HepG2 (cell line): ENCODE measurements at regions not wholly inside any gene's neighbourhood (a gene's known extent, or its start where the extent isn't known, plus 50 kb on each side); places are given as distances from the start of the nearest gene placed in this dataset.

Source experiments
- ATAC-seq: fragments of 200-7000 bp; cut with Tn5 transposase; 3 replicates; pipeline ENCODE4 v1.9.1; 2020; ENCODE audit warnings: mild to moderate bottlenecking, moderate library complexity
- BruUV-seq: library from RNA; stranded (reverse); fragments of 400-500 nt; replicated peaks from 2 replicates; lab custom pipeline; 2021; lab: Mats Ljungman, UMichigan
- CTCF ChIA-PET: fragments of 300-600 bp; formaldehyde crosslinking; extraction: SDS; loops from one replicate; lab custom pipeline; 2021; ENCODE audit warnings: low total read pairs, inconsistent platforms, low intra/inter-chr PET ratio; lab: Yijun Ruan, JAX
- POLR2A ChIA-PET: fragments of 350-600 bp; sonication (Branson Sonifier 250); formaldehyde crosslinking; loops from one replicate; lab custom pipeline; 2020; ENCODE audit warnings: antibody characterized with exemption, inconsistent platforms; lab: Yijun Ruan, JAX
- DNase-seq: peaks from one replicate; pipeline ENCODE4 v3.0.0-alpha.2; 2015; ENCODE audit warnings: low spot score
- FAIRE-seq: peaks from 3 replicates; lab custom pipeline; 2011; peaks lifted over from hg19 to GRCh38; lab: Jason Lieb, UNC
- H2AFZ ChIP-seq: one replicate; pipeline ENCODE4 v1.6.1; 2011; ENCODE audit warnings: low read length, inconsistent platforms
- H3K27ac ChIP-seq: fragments of 300-600 bp; 3 replicates; pipeline ENCODE4 v1.8.0; 2011; ENCODE audit warnings: mixed run types, mild to moderate bottlenecking, mixed read lengths, low read length, inconsistent platforms; ENCODE audit not compliant: insufficient read depth; ENCODE audit errors: extremely low read length
- H3K27me3 ChIP-seq, 2 experiments: fragments of 200-600 bp in 1 of 2; 2 replicates in 1 of 2; 3 replicates in 1 of 2; pipeline versions ENCODE4 v1.6.0 to v1.8.0; 2011; ENCODE audit warnings: low read length in 2 of 2, mild to moderate bottlenecking in 2 of 2, moderate library complexity in 2 of 2, inconsistent platforms in 1 of 2; ENCODE audit not compliant: insufficient read depth in 2 of 2, control insufficient read depth in 1 of 2
- H3K36me3 ChIP-seq, 2 experiments: fragments of 200-600 bp in 1 of 2; replicated peaks in 1 of 2; 2 replicates in 1 of 2; 3 replicates in 1 of 2; pipeline versions ENCODE4 v1.5.1 to v1.8.0; 2011; ENCODE audit warnings: low read length in 2 of 2, inconsistent platforms in 1 of 2; ENCODE audit not compliant: insufficient read depth in 2 of 2, control insufficient read depth in 1 of 2
- H3K4me1 ChIP-seq: 2 replicates; pipeline ENCODE4 v1.5.1; 2012; ENCODE audit warnings: low read length, inconsistent platforms; ENCODE audit not compliant: insufficient read depth
- H3K4me2 ChIP-seq: 2 replicates; pipeline ENCODE4 v1.6.0; 2011; ENCODE audit warnings: low read depth, low read length, inconsistent platforms
- H3K4me3 ChIP-seq, 3 experiments: fragments of 200-600 bp in 1 of 3; sonication (generic), shearing (Covaris generic) in 1 of 3; replicated peaks in 1 of 3; 2 replicates each; pipeline ENCODE4 v1.5.1; 2011 to 2016; ENCODE audit warnings: low read length in 3 of 3, inconsistent platforms in 2 of 3, low read depth in 2 of 3, mild to moderate bottlenecking in 2 of 3, control low read depth in 1 of 3, mixed read lengths in 1 of 3; ENCODE audit not compliant: insufficient read depth in 1 of 3
- H3K79me2 ChIP-seq: one replicate; pipeline ENCODE4 v1.6.1; 2011; ENCODE audit warnings: low read length, inconsistent platforms; ENCODE audit not compliant: insufficient read depth
- H3K9ac ChIP-seq: 2 replicates; pipeline ENCODE4 v1.6.0; 2011; ENCODE audit warnings: mild to moderate bottlenecking, low read depth, low read length, inconsistent platforms; ENCODE audit not compliant: insufficient read depth
- H3K9me3 ChIP-seq: 2 replicates; pipeline ENCODE4 v1.5.1; 2012; ENCODE audit warnings: mild to moderate bottlenecking, low read length
- H4K20me1 ChIP-seq: 2 replicates; pipeline ENCODE4 v1.6.0; 2011; ENCODE audit warnings: inconsistent platforms, mild to moderate bottlenecking, low read length, moderate library complexity; ENCODE audit not compliant: insufficient read depth
- CENPT ChIP-seq: sonication (generic); formaldehyde crosslinking; IDR thresholded peaks from 2 replicates; pipeline ENCODE4 v1.8.0; 2022; ENCODE audit warnings: low read depth, mild to moderate bottlenecking, moderate library complexity, missing genetic modification reagents
- EED ChIP-seq: sonication (generic); formaldehyde crosslinking; IDR thresholded peaks from 2 replicates; pipeline ENCODE4 v1.5.0; 2020; ENCODE audit warnings: mild to moderate bottlenecking, missing genetic modification reagents
- ISL2 ChIP-seq: sonication (generic); formaldehyde crosslinking; IDR thresholded peaks from 2 replicates; pipeline ENCODE4 v1.5.0; 2020; ENCODE audit warnings: missing genetic modification reagents
- NFE2L1 ChIP-seq: sonication (generic); formaldehyde crosslinking; IDR thresholded peaks from 2 replicates; pipeline ENCODE4 v1.4.0; 2020; ENCODE audit warnings: missing genetic modification reagents, mild to moderate bottlenecking, borderline replicate concordance
- RERE ChIP-seq: IDR thresholded peaks from 2 replicates; pipeline ENCODE4 v1.6.1; 2016; ENCODE audit warnings: low read depth, missing genetic modification reagents, missing compliant biosample characterization
- RFX1 ChIP-seq: fragments of 450-650 bp; IDR thresholded peaks from 2 replicates; pipeline ENCODE4 v1.6.1; 2017
- RFX5 ChIP-seq: IDR thresholded peaks from 2 replicates; pipeline ENCODE4 v1.6.1; 2011; ENCODE audit warnings: low read depth, low read length, improper control_type of control experiment
- ZBTB1 ChIP-seq: sonication (generic); formaldehyde crosslinking; IDR thresholded peaks from 2 replicates; pipeline ENCODE4 v1.4.0; 2020; ENCODE audit warnings: missing genetic modification reagents, borderline replicate concordance
- ZNF138 ChIP-seq: sonication (generic); formaldehyde crosslinking; IDR thresholded peaks from 2 replicates; pipeline ENCODE4 v1.5.0; 2020; ENCODE audit warnings: mild to moderate bottlenecking, low read depth, missing genetic modification reagents
- ZNF460 ChIP-seq: sonication (generic); formaldehyde crosslinking; IDR thresholded peaks from 2 replicates; pipeline ENCODE4 v1.5.1; 2020; ENCODE audit warnings: missing genetic modification reagents, mild to moderate bottlenecking, borderline replicate concordance
- ZSCAN29 ChIP-seq: sonication (generic); formaldehyde crosslinking; conservative IDR thresholded peaks from 2 replicates; pipeline ENCODE4 v1.4.0; 2020; ENCODE audit warnings: mild to moderate bottlenecking, missing genetic modification reagents
- WGBS: methylation state at CpG from one replicate; pipeline ENCODE4 v1.1.6; 2017; ENCODE audit warnings: low lambda C conversion rate; 5-methylcytosine and 5-hydroxymethylcytosine counted together
- in situ Hi-C: cut with HindIII; loops from 2 replicates; pipeline ENCODE4 v1.10.0; 2017; ENCODE audit warnings: low pct_unique_long_range_greater_than_20kb; ENCODE audit not compliant: extremely low pct_ligation_motif_present
- intact Hi-C: fragments of 100-400 bp; cut with micrococcal nuclease; formaldehyde crosslinking; loops from one replicate; pipeline ENCODE4 v1.10.0; 2022; ENCODE audit not compliant: unreplicated experiment
- TF ChIP-seq, protein P1 (sequence below): sonication (generic); formaldehyde crosslinking; IDR thresholded peaks from 2 replicates; pipeline ENCODE4 v1.5.1; 2020; ENCODE audit warnings: missing genetic modification reagents, mild to moderate bottlenecking, borderline replicate concordance
- TF ChIP-seq, protein P2 (sequence below): sonication (generic); formaldehyde crosslinking; IDR thresholded peaks from 2 replicates; pipeline ENCODE4 v1.5.1; 2020; ENCODE audit warnings: mild to moderate bottlenecking, moderate library complexity, missing genetic modification reagents

DNA sequence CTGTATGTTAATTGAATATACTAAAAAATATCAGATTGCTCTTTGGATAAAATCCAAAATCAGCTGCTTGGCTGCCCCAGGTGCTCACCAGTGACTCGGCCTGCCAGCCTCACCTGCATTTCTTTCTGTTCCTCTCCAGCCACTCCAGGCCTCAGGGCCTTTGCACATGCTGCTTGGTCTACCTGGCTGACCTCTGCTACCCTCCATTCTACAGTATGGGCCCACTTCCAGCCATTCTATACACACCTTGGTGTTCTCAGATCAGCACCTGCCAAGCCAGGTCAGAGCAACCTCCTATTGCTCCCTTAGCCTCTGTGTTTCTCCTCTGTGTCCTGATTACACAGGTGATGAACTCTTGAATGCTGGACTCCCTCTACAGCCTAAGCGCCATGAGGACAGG is 106.6 kb upstream of the TWIST2 start:
- in situ Hi-C loops, result no loop called here
- ChIA-PET CTCF (no interaction called here), POLR2A (no interaction called here)
- Histone ChIP-seq H3K4me3 (no peak overlapping the region), H3K27ac (no peak overlapping the region), H3K4me2 (no peak overlapping the region), H3K79me2 (no peaks in the 10 kb centered on the region), H3K36me3 (no peaks in the 10 kb centered on the region), H2AFZ (no peak overlapping the region), H3K4me1 (no peaks in the 10 kb centered on the region), H3K27me3 (peaks cover 0 to 46% of the 10 kb centered on the region in 2 experiments; a peak in 4 of 5 replicates), H4K20me1 (no peaks in the 10 kb centered on the region), H3K9ac (no peak overlapping the region), H3K9me3 (no peaks in the 10 kb centered on the region)
- no peak for FAIRE-seq
- 6% methylated on average over 2 of the region's 2 CpGs for WGBS
- ATAC-seq, result no peak
- no peak for DNase-seq
- no TSS peak for BruUV-seq
- intact Hi-C loops, result no loop called here
- TF ChIP-seq ZNF460 (CRISPR knock-in tag) (no peak), NFE2L1 (no peak), ZNF138 (CRISPR knock-in tag) (no peak), RFX5 (no peak), ZBTB1 (CRISPR knock-in tag) (no peak), EED (CRISPR knock-in tag) (no peak), RFX1 (no peak), CENPT (CRISPR knock-in tag) (no peak), ZSCAN29 (no peak), ISL2 (no peak), RERE (no peak)
- TF ChIP-seq, protein P1, sequence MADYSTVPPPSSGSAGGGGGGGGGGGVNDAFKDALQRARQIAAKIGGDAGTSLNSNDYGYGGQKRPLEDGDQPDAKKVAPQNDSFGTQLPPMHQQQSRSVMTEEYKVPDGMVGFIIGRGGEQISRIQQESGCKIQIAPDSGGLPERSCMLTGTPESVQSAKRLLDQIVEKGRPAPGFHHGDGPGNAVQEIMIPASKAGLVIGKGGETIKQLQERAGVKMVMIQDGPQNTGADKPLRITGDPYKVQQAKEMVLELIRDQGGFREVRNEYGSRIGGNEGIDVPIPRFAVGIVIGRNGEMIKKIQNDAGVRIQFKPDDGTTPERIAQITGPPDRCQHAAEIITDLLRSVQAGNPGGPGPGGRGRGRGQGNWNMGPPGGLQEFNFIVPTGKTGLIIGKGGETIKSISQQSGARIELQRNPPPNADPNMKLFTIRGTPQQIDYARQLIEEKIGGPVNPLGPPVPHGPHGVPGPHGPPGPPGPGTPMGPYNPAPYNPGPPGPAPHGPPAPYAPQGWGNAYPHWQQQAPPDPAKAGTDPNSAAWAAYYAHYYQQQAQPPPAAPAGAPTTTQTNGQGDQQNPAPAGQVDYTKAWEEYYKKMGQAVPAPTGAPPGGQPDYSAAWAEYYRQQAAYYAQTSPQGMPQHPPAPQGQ (CRISPR knock-in tag), result no peak
- TF ChIP-seq, protein P2, sequence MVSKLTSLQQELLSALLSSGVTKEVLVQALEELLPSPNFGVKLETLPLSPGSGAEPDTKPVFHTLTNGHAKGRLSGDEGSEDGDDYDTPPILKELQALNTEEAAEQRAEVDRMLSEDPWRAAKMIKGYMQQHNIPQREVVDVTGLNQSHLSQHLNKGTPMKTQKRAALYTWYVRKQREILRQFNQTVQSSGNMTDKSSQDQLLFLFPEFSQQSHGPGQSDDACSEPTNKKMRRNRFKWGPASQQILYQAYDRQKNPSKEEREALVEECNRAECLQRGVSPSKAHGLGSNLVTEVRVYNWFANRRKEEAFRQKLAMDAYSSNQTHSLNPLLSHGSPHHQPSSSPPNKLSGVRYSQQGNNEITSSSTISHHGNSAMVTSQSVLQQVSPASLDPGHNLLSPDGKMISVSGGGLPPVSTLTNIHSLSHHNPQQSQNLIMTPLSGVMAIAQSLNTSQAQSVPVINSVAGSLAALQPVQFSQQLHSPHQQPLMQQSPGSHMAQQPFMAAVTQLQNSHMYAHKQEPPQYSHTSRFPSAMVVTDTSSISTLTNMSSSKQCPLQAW (CRISPR knock-in tag), result no peak
